Fibroblast of the conjunctiva (primary cell): ENCODE measurements at regions not wholly inside any gene's neighbourhood (a gene's known extent, or its start where the extent isn't known, plus 50 kb on each side); places are given as distances from the start of the nearest gene placed in this dataset.

Experiments
- DNase-seq: peaks from one replicate; pipeline ENCODE4 v3.0.0-alpha.2; 2010; ENCODE audit warnings: low read depth

GRCh38 chr13:103996733-103997132 lies 930.5 kb upstream of the SLC10A2 start:
- DNase-seq = no peak

- no peak for DNase-seq
Observed at GRCh38 chr13:103983948-103984347, 917.7 kb upstream of the SLC10A2 start.

GRCh38 chr13:103976371-103976770 lies 910.2 kb upstream of the SLC10A2 start:
- no peak for DNase-seq

- DNase-seq = no peak
Observed at GRCh38 chr13:103973740-103974139, 907.5 kb upstream of the SLC10A2 start.

GRCh38 chr13:103969520-103970050 lies 903.4 kb upstream of the SLC10A2 start:
- DNase-seq = no peak

- no peak for DNase-seq
Observed at GRCh38 chr13:103965506-103966243, 899.5 kb upstream of the SLC10A2 start.

- DNase-seq = no peak
Observed at GRCh38 chr13:103961784-103962183, 895.6 kb upstream of the SLC10A2 start.

- DNase-seq = no peak
Observed at GRCh38 chr13:103961129-103961528, 894.9 kb upstream of the SLC10A2 start.

GRCh38 chr13:103960001-103960400 lies 893.8 kb upstream of the SLC10A2 start:
- DNase-seq = no peak

- DNase-seq = no peak
Observed at GRCh38 chr13:103958691-103959090, 892.5 kb upstream of the SLC10A2 start.

GRCh38 chr13:103957939-103958338 lies 891.7 kb upstream of the SLC10A2 start:
- no peak for DNase-seq

- DNase-seq = no peak
Observed at GRCh38 chr13:103953859-103954258, 887.6 kb upstream of the SLC10A2 start.

GRCh38 chr13:103952183-103952582 lies 886.0 kb upstream of the SLC10A2 start:
- DNase-seq = no peak

GRCh38 chr13:103948426-103948825 lies 882.2 kb upstream of the SLC10A2 start:
- no peak for DNase-seq

- DNase-seq = no peak
Observed at GRCh38 chr13:103945836-103946235, 879.6 kb upstream of the SLC10A2 start.

- DNase-seq = no peak
Observed at GRCh38 chr13:103941506-103942140, 875.4 kb upstream of the SLC10A2 start.

GRCh38 chr13:103935117-103935516 lies 868.9 kb upstream of the SLC10A2 start:
- DNase-seq = no peak

GRCh38 chr13:103931885-103932284 lies 865.7 kb upstream of the SLC10A2 start:
- DNase-seq = no peak

- DNase-seq = no peak
Observed at GRCh38 chr13:103931331-103931845, 865.2 kb upstream of the SLC10A2 start.

- no peak for DNase-seq
Observed at GRCh38 chr13:103926118-103926517, 859.9 kb upstream of the SLC10A2 start.

GRCh38 chr13:103908911-103909310 lies 842.7 kb upstream of the SLC10A2 start:
- no peak for DNase-seq

GRCh38 chr13:103908274-103908673 lies 842.1 kb upstream of the SLC10A2 start:
- DNase-seq = no peak

GRCh38 chr13:103903790-103904189 lies 837.6 kb upstream of the SLC10A2 start:
- DNase-seq = no peak
